ENCODE measurements at regions not wholly inside any gene's neighbourhood (a gene's known extent, or its start where the extent isn't known, plus 50 kb on each side); places are given as distances from the start of the nearest gene placed in this dataset.

- TF ChIP-seq NFE2L2 (conservative IDR thresholded peaks at IDR 0.05; ENCODE audit: low read length) = no peak
- TF ChIP-seq RARB (CRISPR knock-in tag; IDR thresholded peaks at IDR 0.05) = no peak
- TF ChIP-seq CTCF (IDR thresholded peaks at IDR 0.05) = no peak
- no peak for TF ChIP-seq MAX (IDR thresholded peaks at IDR 0.05)
- TF ChIP-seq JUN (IDR thresholded peaks at IDR 0.05) = no peak
- no peak for TF ChIP-seq HOXA7 (CRISPR knock-in tag; IDR thresholded peaks at IDR 0.05)
Measured at GRCh38 chr2:21326152-21326551, 202.4 kb downstream of the TDRD15 start.
